CD4-positive, alpha-beta T cell treated with Interleukin-10 for 1 hour (primary cell): ENCODE measurements at regions not wholly inside any gene's neighbourhood (a gene's known extent, or its start where the extent isn't known, plus 50 kb on each side); places are given as distances from the start of the nearest gene placed in this dataset.
"Not testable (repeated sequence)": the region's sequence is repeated elsewhere in the genome, so short reads cannot be mapped to it uniquely, and the experiment has no call there.

Experiments
- DNase-seq: peaks from one replicate; pipeline ENCODE4 v3.0.0-alpha.2; 2020

DNA sequence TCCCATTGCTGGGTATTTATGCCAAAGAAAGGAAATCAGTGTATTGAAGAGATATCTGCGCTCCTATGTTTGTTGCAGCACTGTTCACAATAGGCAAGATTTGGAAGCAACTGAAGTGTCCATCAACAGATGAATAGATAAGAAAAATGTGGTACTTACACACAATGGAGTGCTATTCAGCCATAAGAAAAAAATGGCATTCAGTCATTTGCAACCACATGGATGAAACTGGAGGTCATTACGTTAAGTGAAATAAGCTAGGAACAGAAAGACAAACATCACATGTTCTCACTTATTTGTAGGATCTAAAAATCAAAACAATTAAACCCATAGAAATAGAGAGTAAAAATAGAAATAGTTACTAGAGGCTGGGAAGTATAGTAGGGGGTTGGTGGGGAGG lies 1133.1 kb upstream of the ACO1 start:
- no peak for DNase-seq

- no peak for DNase-seq
Measured at GRCh38 chr9:31253800-31254762, 1130.4 kb upstream of the ACO1 start.

DNA sequence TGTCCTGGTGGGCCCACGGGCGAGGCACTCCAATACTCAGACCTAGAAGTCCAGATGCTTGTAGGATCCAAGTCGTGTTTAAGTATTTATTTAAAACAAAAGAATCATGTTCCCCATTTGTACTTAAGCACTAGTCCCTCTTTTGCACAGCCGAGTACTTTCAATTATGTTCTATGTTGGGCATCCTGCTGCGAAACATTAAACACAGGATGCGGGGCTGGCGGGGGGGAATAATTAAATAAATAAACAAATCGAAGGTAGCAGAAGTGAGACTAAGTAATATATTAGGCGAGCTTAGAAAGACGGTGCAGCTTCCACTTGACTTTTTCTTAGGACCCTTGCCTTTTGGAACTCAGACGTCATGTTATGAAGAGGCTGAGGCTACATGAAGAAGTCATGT lies 1129.2 kb upstream of the ACO1 start:
- no peak for DNase-seq

DNA sequence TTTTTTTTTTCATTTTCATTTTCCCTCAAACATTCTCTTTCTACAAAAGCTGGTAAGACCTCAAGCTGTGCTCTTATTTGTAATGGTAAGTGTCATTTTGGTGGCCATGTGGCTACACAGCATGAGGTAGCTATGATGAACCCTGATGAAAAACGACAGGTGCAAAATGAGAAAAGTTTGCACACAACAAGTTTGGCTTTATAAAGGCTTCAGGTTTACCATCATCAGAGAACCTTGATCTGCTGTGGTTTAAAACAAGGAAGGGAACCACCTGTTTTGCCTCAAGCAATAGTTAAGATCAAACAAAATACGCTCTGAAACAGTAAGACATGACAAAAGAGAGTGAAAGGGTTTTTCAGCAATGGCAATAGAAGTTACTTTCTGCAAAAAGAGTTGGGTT lies 1124.6 kb upstream of the ACO1 start:
- DNase-seq = peak; percentile 47

DNA sequence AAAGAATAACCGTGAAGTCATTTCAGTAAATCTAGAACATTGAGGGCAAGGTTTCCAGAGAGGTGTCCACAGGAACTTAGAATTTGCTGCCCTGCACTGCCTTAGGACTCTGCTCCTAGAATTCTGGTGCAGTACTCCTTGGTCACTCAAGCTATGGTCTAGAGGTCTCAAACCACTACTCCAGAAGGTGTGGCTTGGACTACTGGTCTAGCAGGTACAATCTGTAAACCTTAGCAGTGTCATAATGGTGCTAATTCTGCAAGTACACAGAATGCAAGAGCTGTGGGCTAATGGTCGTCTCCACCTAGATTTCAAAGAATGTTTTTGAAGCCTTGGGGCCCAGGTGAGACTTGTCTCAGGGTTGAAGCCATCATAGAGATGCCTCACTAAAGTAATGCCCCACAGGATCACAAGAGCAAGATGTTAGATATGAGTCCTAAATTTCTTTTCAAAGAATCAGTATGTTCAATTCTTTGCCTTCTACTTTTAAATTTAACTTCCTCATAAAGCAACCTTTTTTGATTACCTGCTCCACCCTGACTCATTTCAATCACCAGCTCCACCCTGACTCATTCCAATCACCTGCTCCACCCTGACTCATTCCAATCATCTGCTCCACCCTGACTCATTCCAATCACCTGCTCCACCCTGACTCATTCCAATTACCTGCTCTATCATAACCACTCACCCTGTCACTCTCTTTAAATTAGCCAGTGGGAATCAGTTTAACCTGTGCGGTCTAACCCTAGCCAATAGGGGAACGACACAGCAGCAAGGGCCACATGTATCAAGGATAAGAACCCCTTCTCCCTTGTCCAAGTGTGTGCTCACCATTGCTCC lies 1111.8 kb upstream of the ACO1 start:
- no peak for DNase-seq

DNA sequence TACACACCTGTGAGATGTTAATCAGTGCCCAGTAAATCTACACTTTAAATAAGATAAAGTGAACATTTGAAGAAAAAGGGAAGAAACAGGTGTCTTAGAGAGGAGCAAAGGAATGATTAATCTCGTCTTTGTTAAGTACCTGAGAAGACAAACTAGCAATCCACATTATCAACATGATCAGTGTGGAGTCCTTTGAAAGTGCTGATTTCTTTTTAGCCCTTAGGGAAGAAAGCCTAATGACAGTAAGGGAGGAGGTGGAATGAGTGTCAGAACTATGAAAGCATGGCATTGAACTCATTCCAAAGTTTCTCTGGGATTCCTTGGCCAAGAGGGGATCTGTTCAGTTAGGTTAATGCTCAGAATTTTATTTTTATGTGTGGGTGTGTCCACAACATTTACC lies 1109.0 kb upstream of the ACO1 start:
- DNase-seq = no peak

GRCh38 chr9:31290731-31291130 lies 1093.7 kb upstream of the ACO1 start:
- DNase-seq = no peak

DNA sequence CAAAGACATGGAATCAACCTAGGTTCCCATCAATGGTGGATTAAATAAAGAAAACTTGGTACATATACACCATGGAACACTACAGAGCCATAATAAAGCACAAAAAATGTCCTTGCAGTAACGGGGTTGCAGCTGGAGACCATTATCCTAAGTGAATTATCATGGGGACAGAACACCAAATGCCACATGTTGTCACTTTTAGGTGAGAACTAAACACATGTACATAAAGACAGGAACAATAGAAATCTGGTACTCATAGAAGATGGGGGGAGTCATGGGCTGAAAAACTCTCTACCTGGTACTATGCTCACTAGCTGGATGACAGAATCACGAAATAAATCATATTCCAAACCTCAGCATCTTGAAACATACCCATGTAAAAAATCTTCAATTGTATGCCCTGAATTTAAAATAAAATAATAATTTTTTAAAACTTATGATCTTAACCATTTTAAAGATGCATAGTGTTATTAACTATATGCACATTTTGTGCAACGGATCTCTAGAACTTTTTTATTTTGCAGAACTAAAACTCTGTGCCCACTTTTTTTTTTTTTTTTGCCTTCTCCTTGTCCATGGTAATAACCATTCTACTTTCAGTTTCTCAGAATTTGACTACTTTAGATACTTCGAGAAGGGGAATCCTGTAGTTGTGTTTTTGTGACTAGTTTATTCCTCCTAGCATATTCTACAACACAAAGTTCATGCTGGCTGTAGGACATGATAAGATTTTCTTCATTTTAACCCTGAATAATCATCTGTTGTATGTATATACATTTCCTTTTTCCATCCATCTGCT lies 1081.6 kb upstream of the ACO1 start:
- no peak for DNase-seq

- no peak for DNase-seq
Measured at GRCh38 chr9:31304576-31304975, 1079.9 kb upstream of the ACO1 start.

DNA sequence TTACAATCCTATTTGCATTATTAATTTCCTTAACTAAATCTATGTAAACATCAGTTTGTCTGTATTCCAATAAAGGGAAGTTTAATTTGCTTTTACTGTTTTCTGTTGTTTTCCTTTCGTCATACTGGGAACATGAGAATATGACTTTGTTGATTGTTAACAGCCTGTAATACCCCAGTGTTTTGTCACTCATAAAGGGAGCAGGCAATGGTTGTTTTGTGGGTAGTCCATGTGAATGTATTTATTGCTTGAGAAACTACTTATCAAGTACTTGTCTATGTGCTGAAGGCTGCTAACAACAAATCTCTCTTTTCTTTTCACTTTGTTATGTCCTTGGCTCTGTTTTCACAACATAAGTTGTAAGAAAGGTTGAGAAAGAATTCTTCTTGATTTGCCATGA lies 1070.2 kb upstream of the ACO1 start:
- no peak for DNase-seq

GRCh38 chr9:31320494-31320893 lies 1063.9 kb upstream of the ACO1 start:
- no peak for DNase-seq

DNA sequence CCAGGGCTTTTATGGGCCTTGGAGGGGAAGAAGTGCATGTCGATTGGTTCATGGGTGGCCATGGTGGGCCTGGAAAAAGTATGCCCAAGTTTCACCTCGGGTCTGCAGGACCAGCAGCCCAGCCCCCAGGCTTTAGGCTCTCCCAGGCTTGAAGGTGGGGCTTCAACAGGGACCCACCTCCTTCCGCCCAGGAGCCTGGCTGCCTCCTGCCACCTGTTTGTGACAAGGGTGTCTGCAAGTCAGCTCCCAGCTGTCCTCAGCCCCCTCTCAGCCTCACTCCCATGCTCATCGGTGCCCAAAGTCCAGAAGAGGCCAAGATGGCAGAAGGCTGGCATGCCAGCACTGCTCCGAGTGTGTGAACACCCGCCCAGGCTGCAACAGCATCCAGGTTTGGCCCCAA lies 1063.2 kb upstream of the ACO1 start:
- no peak for DNase-seq

DNA sequence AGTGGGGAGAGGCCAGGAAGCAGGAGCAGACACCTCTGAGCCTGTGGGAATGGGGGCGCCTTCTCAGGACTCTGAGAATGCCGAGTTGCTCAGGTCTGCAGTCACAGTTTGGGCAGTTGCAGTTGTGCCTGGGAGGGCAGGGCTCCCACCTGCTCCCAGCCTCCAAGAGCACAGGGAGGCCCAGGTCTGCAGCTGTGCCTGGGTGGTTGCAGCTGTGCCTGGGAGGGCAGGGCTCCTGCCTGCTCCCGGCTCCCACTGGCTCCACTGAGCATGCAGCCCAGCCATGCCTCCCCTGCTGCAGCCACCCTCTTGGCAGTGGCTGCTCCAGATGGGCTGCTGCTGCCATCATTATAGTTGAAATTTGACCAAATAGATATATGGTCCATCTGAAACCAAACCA lies 1062.8 kb upstream of the ACO1 start:
- no peak for DNase-seq

GRCh38 chr9:31323726-31324444 lies 1060.6 kb upstream of the ACO1 start:
- DNase-seq = peak; percentile 24

GRCh38 chr9:31325778-31326177 lies 1058.7 kb upstream of the ACO1 start:
- DNase-seq = no peak

GRCh38 chr9:31326883-31327282 lies 1057.6 kb upstream of the ACO1 start:
- DNase-seq = not testable (repeated sequence)

DNA sequence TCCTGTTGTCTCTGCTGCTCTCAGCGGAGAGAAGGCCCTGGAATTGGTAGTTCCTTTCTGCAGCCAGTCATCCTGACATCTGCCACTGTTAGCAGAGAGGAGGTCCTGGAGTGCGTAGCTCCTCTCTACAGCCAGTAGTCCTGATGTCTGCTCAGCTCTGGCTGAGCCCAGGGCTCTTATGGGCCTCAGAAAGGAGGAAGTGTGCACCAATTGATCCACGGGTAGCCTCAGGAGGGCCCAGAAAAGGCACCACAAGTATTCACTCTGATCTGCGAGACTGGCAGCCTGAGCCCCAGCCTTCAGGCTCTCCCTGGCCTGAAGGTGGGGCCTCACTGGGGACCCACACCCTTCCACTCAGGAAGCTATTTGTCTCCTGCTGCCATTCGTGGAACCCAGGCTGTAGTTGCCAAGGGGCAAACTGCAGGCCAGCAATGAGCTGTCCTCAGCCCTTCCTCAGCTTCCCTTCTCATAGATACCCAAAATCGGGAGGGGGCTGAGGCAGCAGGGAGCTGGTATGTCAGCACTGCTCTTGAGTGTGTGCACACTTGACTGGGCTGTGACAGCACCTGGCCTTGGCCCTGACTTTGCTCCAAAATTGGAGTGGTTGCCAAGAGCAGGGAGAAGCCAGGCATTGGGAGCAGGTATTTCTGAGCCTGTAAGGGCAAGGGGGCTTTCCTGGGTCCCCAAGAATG lies 1049.5 kb upstream of the ACO1 start:
- no peak for DNase-seq

GRCh38 chr9:31335529-31336234 lies 1048.8 kb upstream of the ACO1 start:
- peak; percentile 28 for DNase-seq

GRCh38 chr9:31336386-31336785 lies 1048.1 kb upstream of the ACO1 start:
- DNase-seq = no peak

GRCh38 chr9:31336841-31337240 lies 1047.6 kb upstream of the ACO1 start:
- no peak for DNase-seq

- DNase-seq = peak; percentile 77
Measured at GRCh38 chr9:31347082-31347617, 1037.3 kb upstream of the ACO1 start.
